HEK293 (cell line): ENCODE measurements at regions not wholly inside any gene's neighbourhood (a gene's known extent, or its start where the extent isn't known, plus 50 kb on each side); places are given as distances from the start of the nearest gene placed in this dataset.

Source experiments
- CTCF ChIA-PET: fragments of 350-600 bp; formaldehyde crosslinking; extraction: SDS; loops from one replicate; lab custom pipeline; 2021; ENCODE audit warnings: antibody characterized with exemption; lab: Yijun Ruan, JAX
- POLR2A ChIA-PET: fragments of 300-600 bp; formaldehyde crosslinking; extraction: SDS; loops from one replicate; lab custom pipeline; 2020; ENCODE audit warnings: antibody characterized with exemption, inconsistent platforms; lab: Yijun Ruan, JAX
- H3K27ac ChIP-seq: fragments of 200-500 bp; sonication (Bioruptor generic); 2 replicates; pipeline ENCODE4 v1.5.1; 2014; ENCODE audit warnings: low read depth, low read length, control low read depth, inconsistent platforms; ENCODE audit errors: extremely low read depth
- H3K36me3 ChIP-seq, 2 experiments: fragments of 200-500 bp in 1 of 2; sonication (Bioruptor generic) in 1 of 2; 1 replicate in 1 of 2; 2 replicates in 1 of 2; pipeline ENCODE4 v1.5.1; 2014 to 2017; ENCODE audit warnings: inconsistent platforms in 2 of 2, low read length in 2 of 2; ENCODE audit not compliant: control insufficient read depth in 2 of 2, insufficient read depth in 1 of 2
- H3K4me1 ChIP-seq: fragments of 200-500 bp; sonication (Bioruptor generic); 2 replicates; pipeline ENCODE4 v1.5.1; 2014; ENCODE audit warnings: mild to moderate bottlenecking, low read length, inconsistent platforms; ENCODE audit not compliant: control insufficient read depth, insufficient read depth
- H3K4me3 ChIP-seq: 2 replicates; pipeline ENCODE4 v1.5.1; 2011; ENCODE audit warnings: low read depth, mild to moderate bottlenecking, control low read depth, low read length, moderate library complexity
- H3K9me3 ChIP-seq: fragments of 200-500 bp; sonication (Bioruptor generic); 2 replicates; pipeline ENCODE4 v1.5.1; 2014; ENCODE audit warnings: low read depth, low read length, inconsistent platforms; ENCODE audit not compliant: control insufficient read depth, insufficient read depth
- KLF7 ChIP-seq: fragments of 450-650 bp; formaldehyde crosslinking; IDR thresholded peaks from 2 replicates; pipeline ENCODE4 v1.5.1; 2016; ENCODE audit warnings: missing biosample characterization, missing genetic modification characterization, borderline replicate concordance
- KLF9 ChIP-seq: fragments of 450-650 bp; formaldehyde crosslinking; IDR thresholded peaks from 2 replicates; pipeline ENCODE4 v1.5.1; 2016; ENCODE audit warnings: missing biosample characterization, missing genetic modification characterization, low read depth
- ZBTB8A ChIP-seq: fragments of 450-650 bp; formaldehyde crosslinking; IDR thresholded peaks from 2 replicates; pipeline ENCODE4 v1.5.1; 2016; ENCODE audit warnings: missing biosample characterization, missing genetic modification characterization
- ZFP69B ChIP-seq: fragments of 450-650 bp; formaldehyde crosslinking; IDR thresholded peaks from 2 replicates; pipeline ENCODE4 v1.5.1; 2016; ENCODE audit warnings: missing biosample characterization, missing genetic modification characterization
- ZNF132 ChIP-seq: fragments of 450-650 bp; formaldehyde crosslinking; IDR thresholded peaks from 2 replicates; pipeline ENCODE4 v1.5.1; 2017; ENCODE audit warnings: missing biosample characterization, missing genetic modification characterization, borderline replicate concordance
- ZNF175 ChIP-seq: fragments of 450-650 bp; formaldehyde crosslinking; IDR thresholded peaks from 2 replicates; pipeline ENCODE4 v1.5.1; 2016; ENCODE audit warnings: missing biosample characterization, missing genetic modification characterization
- ZNF2 ChIP-seq: fragments of 450-650 bp; formaldehyde crosslinking; IDR thresholded peaks from 2 replicates; pipeline ENCODE4 v1.5.1; 2016; ENCODE audit warnings: missing biosample characterization, missing genetic modification characterization
- ZNF266 ChIP-seq: fragments of 450-650 bp; formaldehyde crosslinking; IDR thresholded peaks from 2 replicates; pipeline ENCODE4 v1.5.1; 2016; ENCODE audit warnings: missing biosample characterization, missing genetic modification characterization, low read depth
- ZNF324 ChIP-seq: fragments of 450-650 bp; formaldehyde crosslinking; IDR thresholded peaks from 2 replicates; pipeline ENCODE4 v1.5.1; 2016; ENCODE audit warnings: missing biosample characterization, missing genetic modification characterization
- ZNF341 ChIP-seq: fragments of 450-650 bp; formaldehyde crosslinking; IDR thresholded peaks from 2 replicates; pipeline ENCODE4; 2016; ENCODE audit warnings: low read depth, missing biosample characterization, missing genetic modification characterization
- ZNF404 ChIP-seq: fragments of 450-650 bp; formaldehyde crosslinking; IDR thresholded peaks from 2 replicates; pipeline ENCODE4 v1.5.1; 2017; ENCODE audit warnings: missing biosample characterization, missing genetic modification characterization
- ZNF48 ChIP-seq: fragments of 450-650 bp; formaldehyde crosslinking; IDR thresholded peaks from 2 replicates; pipeline ENCODE4 v1.5.1; 2016; ENCODE audit warnings: missing biosample characterization, missing genetic modification characterization
- ZNF518A ChIP-seq: fragments of 450-650 bp; formaldehyde crosslinking; conservative IDR thresholded peaks from 2 replicates; pipeline ENCODE4 v1.5.1; 2016; ENCODE audit warnings: low read depth, missing biosample characterization, missing genetic modification characterization
- ZNF521 ChIP-seq: fragments of 450-650 bp; formaldehyde crosslinking; IDR thresholded peaks from 2 replicates; pipeline ENCODE4 v1.5.1; 2017; ENCODE audit warnings: missing biosample characterization, mild to moderate bottlenecking, missing genetic modification characterization
- ZNF544 ChIP-seq: fragments of 450-650 bp; formaldehyde crosslinking; IDR thresholded peaks from 2 replicates; pipeline ENCODE4 v1.5.0; 2017; ENCODE audit warnings: missing biosample characterization, missing genetic modification characterization
- ZNF623 ChIP-seq: fragments of 450-650 bp; formaldehyde crosslinking; IDR thresholded peaks from 2 replicates; pipeline ENCODE4 v1.5.1; 2016; ENCODE audit warnings: missing biosample characterization, missing genetic modification characterization
- ZNF692 ChIP-seq: fragments of 450-650 bp; formaldehyde crosslinking; IDR thresholded peaks from 2 replicates; pipeline ENCODE4 v1.5.1; 2016; ENCODE audit warnings: missing biosample characterization, missing genetic modification characterization
- ZNF792 ChIP-seq: fragments of 450-650 bp; formaldehyde crosslinking; IDR thresholded peaks from 2 replicates; pipeline ENCODE4 v1.5.1; 2016; ENCODE audit warnings: missing biosample characterization, missing genetic modification characterization
- TF ChIP-seq, protein P1 (sequence below): fragments of 450-650 bp; formaldehyde crosslinking; IDR thresholded peaks from 2 replicates; pipeline ENCODE4 v1.5.1; 2016; ENCODE audit warnings: missing biosample characterization, missing genetic modification characterization
- TF ChIP-seq, protein P2 (sequence below): fragments of 450-650 bp; formaldehyde crosslinking; IDR thresholded peaks from 2 replicates; pipeline ENCODE4 v1.5.1; 2017; ENCODE audit warnings: missing biosample characterization, missing genetic modification characterization

- no peak overlapping the region for H3K27ac ChIP-seq
- no peaks in the 10 kb centered on the region for H3K9me3 ChIP-seq
- H3K36me3 ChIP-seq = no peaks in the 10 kb centered on the region
- H3K4me3 ChIP-seq = no peak overlapping the region
- POLR2A ChIA-PET = no interaction called here
- CTCF ChIA-PET = interaction anchor here (0.6 kb wide), 1 partner anchor 167 kb away, joined by 3 read pairs; no protein-coding TSS in a partner anchor
- no peak for TF ChIP-seq ZNF175 (tag by site-specific recombination)
- no peak for TF ChIP-seq ZNF518A (tag by site-specific recombination)
- TF ChIP-seq ZNF521 (tag by site-specific recombination) = no peak
- no peaks in the 10 kb centered on the region for H3K4me1 ChIP-seq
Measured at GRCh38 chr11:101715281-101715680, 131.5 kb upstream of the TRPC6 start.

DNA sequence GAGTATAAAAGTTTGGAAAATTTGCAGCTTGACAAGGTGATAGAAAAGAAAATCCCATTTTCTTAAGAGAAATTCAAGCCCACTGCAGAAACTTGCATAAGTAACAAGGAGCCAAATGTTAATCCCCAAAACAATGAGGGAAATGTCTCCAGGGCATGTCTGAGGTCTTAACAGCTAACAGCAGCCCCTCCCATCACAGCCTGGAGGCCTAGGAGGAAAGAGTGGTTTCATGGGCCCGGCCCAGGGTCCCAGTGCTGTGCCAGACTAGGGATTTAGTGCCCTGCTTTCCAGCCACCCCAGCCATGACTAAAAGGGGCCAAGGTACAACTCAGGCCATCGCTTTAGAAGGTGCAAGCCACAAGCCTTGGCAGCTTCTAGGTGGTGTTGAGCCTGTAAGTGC is 123.7 kb upstream of the TRPC6 start:
- no peak overlapping the region for H3K4me3 ChIP-seq
- H3K27ac ChIP-seq = no peak overlapping the region
- H3K4me1 ChIP-seq = no peaks in the 10 kb centered on the region
- POLR2A ChIA-PET = no interaction called here
- no peaks in the 10 kb centered on the region for H3K36me3 ChIP-seq
- TF ChIP-seq ZNF132 (tag by site-specific recombination) = no peak
- TF ChIP-seq ZBTB8A = no peak
- TF ChIP-seq ZNF544 = no peak
- TF ChIP-seq ZNF324 (tag by site-specific recombination) = no peak
- TF ChIP-seq ZFP69B = no peak
- TF ChIP-seq, protein P1, sequence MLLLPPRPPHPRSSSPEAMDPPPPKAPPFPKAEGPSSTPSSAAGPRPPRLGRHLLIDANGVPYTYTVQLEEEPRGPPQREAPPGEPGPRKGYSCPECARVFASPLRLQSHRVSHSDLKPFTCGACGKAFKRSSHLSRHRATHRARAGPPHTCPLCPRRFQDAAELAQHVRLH = no peak
- TF ChIP-seq ZNF266 (tag by site-specific recombination) = no peak
- TF ChIP-seq ZNF692 (tag by site-specific recombination) = no peak
- TF ChIP-seq KLF7 (tag by site-specific recombination) = no peak
- TF ChIP-seq ZNF2 = no peak
- TF ChIP-seq ZNF623 (tag by site-specific recombination) = no peak
- TF ChIP-seq ZNF341 (tag by site-specific recombination) = no peak
- TF ChIP-seq ZNF404 (tag by site-specific recombination) = no peak
- TF ChIP-seq, protein P2, sequence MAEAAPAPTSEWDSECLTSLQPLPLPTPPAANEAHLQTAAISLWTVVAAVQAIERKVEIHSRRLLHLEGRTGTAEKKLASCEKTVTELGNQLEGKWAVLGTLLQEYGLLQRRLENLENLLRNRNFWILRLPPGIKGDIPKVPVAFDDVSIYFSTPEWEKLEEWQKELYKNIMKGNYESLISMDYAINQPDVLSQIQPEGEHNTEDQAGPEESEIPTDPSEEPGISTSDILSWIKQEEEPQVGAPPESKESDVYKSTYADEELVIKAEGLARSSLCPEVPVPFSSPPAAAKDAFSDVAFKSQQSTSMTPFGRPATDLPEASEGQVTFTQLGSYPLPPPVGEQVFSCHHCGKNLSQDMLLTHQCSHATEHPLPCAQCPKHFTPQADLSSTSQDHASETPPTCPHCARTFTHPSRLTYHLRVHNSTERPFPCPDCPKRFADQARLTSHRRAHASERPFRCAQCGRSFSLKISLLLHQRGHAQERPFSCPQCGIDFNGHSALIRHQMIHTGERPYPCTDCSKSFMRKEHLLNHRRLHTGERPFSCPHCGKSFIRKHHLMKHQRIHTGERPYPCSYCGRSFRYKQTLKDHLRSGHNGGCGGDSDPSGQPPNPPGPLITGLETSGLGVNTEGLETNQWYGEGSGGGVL (tag by site-specific recombination) = no peak
- no peak for TF ChIP-seq ZNF48
- no peak for TF ChIP-seq ZNF792 (tag by site-specific recombination)
- no peak for TF ChIP-seq KLF9 (tag by site-specific recombination)
- TF ChIP-seq, all 188 proteins: peak for 0
- CTCF ChIA-PET = no interaction called here
- H3K9me3 ChIP-seq = no peaks in the 10 kb centered on the region
